ENCODE measurements at regions not wholly inside any gene's neighbourhood (a gene's known extent, or its start where the extent isn't known, plus 50 kb on each side); places are given as distances from the start of the nearest gene placed in this dataset.

DNA sequence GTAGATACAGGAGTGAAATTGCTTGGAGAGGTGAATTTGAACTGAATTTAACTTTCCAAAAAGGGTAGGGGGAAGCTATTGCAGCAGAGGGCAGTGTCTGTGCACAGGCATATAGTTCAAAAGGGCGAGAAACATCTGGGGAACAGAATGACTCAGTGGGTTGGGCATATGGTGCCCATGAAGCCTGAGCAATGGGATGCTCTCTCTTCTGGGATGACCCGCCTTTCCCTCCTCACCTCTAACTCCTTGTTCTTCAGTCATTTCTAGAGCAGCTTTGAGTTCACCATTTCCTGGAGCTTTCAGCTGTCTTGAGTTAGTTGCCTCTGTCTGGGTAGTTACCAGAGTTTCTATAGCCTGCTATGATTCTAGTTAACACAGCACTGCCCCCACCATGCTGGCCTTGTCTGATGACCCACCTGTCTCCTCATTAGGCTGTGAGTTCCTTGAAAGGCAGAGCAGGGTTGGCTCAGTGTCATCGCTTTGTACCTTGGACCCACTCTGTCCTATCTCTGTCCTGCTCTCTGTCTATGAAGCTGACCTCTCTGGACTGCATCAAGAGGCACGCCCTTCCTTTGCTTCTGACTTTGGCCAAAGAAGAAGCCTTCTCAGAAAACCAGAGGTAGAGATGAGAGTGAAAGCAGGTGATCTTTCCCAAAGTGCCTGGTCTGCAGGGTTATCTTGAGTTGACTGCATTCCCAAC is 299.6 kb upstream of the KLF4 start:
- Histone ChIP-seq H3K27ac (no peak overlapping the region), H3K9me3 (no peaks in the 10 kb centered on the region), H3K27me3 (no peaks in the 10 kb centered on the region), H3K4me1 (no peaks in the 10 kb centered on the region), H3K4me3 (no peak overlapping the region), H3K36me3 (no peaks in the 10 kb centered on the region)
- DNase-seq (ENCODE audit: low spot score): no peak
- TF ChIP-seq, protein P1, sequence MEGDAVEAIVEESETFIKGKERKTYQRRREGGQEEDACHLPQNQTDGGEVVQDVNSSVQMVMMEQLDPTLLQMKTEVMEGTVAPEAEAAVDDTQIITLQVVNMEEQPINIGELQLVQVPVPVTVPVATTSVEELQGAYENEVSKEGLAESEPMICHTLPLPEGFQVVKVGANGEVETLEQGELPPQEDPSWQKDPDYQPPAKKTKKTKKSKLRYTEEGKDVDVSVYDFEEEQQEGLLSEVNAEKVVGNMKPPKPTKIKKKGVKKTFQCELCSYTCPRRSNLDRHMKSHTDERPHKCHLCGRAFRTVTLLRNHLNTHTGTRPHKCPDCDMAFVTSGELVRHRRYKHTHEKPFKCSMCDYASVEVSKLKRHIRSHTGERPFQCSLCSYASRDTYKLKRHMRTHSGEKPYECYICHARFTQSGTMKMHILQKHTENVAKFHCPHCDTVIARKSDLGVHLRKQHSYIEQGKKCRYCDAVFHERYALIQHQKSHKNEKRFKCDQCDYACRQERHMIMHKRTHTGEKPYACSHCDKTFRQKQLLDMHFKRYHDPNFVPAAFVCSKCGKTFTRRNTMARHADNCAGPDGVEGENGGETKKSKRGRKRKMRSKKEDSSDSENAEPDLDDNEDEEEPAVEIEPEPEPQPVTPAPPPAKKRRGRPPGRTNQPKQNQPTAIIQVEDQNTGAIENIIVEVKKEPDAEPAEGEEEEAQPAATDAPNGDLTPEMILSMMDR (IDR thresholded peaks at IDR 0.05): no peak

- H3K4me1 ChIP-seq: no peaks in the 10 kb centered on the region
- no peaks in the 10 kb centered on the region for H3K27me3 ChIP-seq
- no peak overlapping the region for H3K4me3 ChIP-seq
- TF ChIP-seq, protein P1 (IDR thresholded peaks at IDR 0.05): no peak
- no peaks in the 10 kb centered on the region for H3K9me3 ChIP-seq
- no peak overlapping the region for H3K27ac ChIP-seq
- H3K36me3 ChIP-seq: no peaks in the 10 kb centered on the region
- no peak for DNase-seq (ENCODE audit: low spot score)
Measured at GRCh38 chr9:107786561-107786960, 297.0 kb upstream of the KLF4 start.

- no peaks in the 10 kb centered on the region for H3K27me3 ChIP-seq
- no peaks in the 10 kb centered on the region for H3K36me3 ChIP-seq
- DNase-seq (ENCODE audit: low spot score): peak; percentile 73
- H3K9me3 ChIP-seq: no peaks in the 10 kb centered on the region
- TF ChIP-seq, protein P1 (IDR thresholded peaks at IDR 0.05): no peak
- H3K4me3 ChIP-seq: no peak overlapping the region
- no peak overlapping the region for H3K27ac ChIP-seq
- H3K4me1 ChIP-seq: no peaks in the 10 kb centered on the region
Measured at GRCh38 chr9:107784235-107784958, 294.8 kb upstream of the KLF4 start.

DNA sequence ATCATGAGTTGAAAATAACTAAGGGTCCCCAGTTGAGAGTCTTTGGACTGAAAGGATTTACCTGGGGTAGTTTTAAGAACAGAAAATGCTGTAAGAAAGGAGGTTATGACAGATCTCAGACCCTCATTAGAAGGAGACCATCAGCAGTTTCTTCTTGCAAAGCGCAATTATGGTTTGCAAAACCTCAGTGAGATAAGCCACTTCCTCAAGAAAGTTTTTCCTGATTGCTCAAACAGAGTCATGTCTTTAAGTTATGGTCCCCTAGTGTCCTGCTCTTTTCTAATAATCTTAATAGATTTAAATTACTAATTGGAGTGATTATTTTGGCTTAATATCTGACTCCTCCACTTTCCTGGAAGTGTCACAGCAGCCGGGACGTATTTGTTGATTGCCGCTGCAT is 293.2 kb upstream of the KLF4 start:
- Histone ChIP-seq H3K27me3 (no peaks in the 10 kb centered on the region), H3K36me3 (no peaks in the 10 kb centered on the region), H3K9me3 (no peaks in the 10 kb centered on the region), H3K4me1 (no peaks in the 10 kb centered on the region), H3K4me3 (no peak overlapping the region), H3K27ac (no peak overlapping the region)
- TF ChIP-seq, protein P1 (IDR thresholded peaks at IDR 0.05): no peak
- DNase-seq (ENCODE audit: low spot score): no peak

- TF ChIP-seq, protein P1 (IDR thresholded peaks at IDR 0.05): no peak
- H3K4me3 ChIP-seq: no peak overlapping the region
- no peaks in the 10 kb centered on the region for H3K4me1 ChIP-seq
- no peak for DNase-seq (ENCODE audit: low spot score)
- no peak overlapping the region for H3K27ac ChIP-seq
- H3K36me3 ChIP-seq: no peaks in the 10 kb centered on the region
- no peaks in the 10 kb centered on the region for H3K27me3 ChIP-seq
- no peaks in the 10 kb centered on the region for H3K9me3 ChIP-seq
Measured at GRCh38 chr9:107782381-107782780, 292.8 kb upstream of the KLF4 start.
